Heart left ventricle (tissue), 16 donors: ENCODE measurements at regions not wholly inside any gene's neighbourhood (a gene's known extent, or its start where the extent isn't known, plus 50 kb on each side); places are given as distances from the start of the nearest gene placed in this dataset.

Source experiments
- ATAC-seq, 4 donors: fragments of 200-7000 bp; cut with Tn5 transposase; one replicate each; pipeline ENCODE4 v1.9.1; 2020 to 2022; ENCODE audit warnings: moderate library complexity in 4 of 4, mild to moderate bottlenecking in 3 of 4, moderate number of reproducible peaks in 1 of 4
- DNase-seq, 5 donors: peaks; one replicate each; pipeline ENCODE4 v3.0.0-alpha.2; 2020
- H3K27ac ChIP-seq, 12 donors: fragments of 200-600 bp; sonication (generic) in 4 of 12; one replicate each; pipeline versions ENCODE4 v1.5.0 to v1.8.0; 2016 to 2022; ENCODE audit warnings: mild to moderate bottlenecking in 2 of 12
- H3K27me3 ChIP-seq, 9 donors: fragments of 200-600 bp; sonication (generic) in 2 of 9; one replicate each; pipeline versions ENCODE4 v1.5.1 to v1.8.0; 2016 to 2022; ENCODE audit warnings: mild to moderate bottlenecking in 3 of 9
- H3K36me3 ChIP-seq, 9 donors: fragments of 200-600 bp; sonication (generic) in 2 of 9; one replicate each; pipeline versions ENCODE4 v1.5.0 to v1.8.0; 2018 to 2022; ENCODE audit warnings: mild to moderate bottlenecking in 2 of 9
- H3K4me1 ChIP-seq, 12 donors: fragments of 200-600 bp; sonication (generic) in 4 of 12; one replicate each; pipeline versions ENCODE4 v1.5.0 to v1.8.0; 2016 to 2022; ENCODE audit warnings: mild to moderate bottlenecking in 3 of 12
- H3K4me3 ChIP-seq, 12 donors: fragments of 200-600 bp; sonication (generic) in 4 of 12; one replicate each; pipeline versions ENCODE4 v1.5.0 to v1.8.0; 2017 to 2022; ENCODE audit warnings: mild to moderate bottlenecking in 9 of 12, moderate library complexity in 4 of 12
- H3K9me3 ChIP-seq, 12 donors: fragments of 200-600 bp; sonication (generic) in 4 of 12; one replicate each; pipeline versions ENCODE4 v1.5.0 to v1.8.0; 2016 to 2022; ENCODE audit warnings: mild to moderate bottlenecking in 1 of 12
- CTCF ChIP-seq, 12 donors: fragments of 200-600 bp; sonication (generic) in 4 of 12; IDR thresholded peaks; one replicate each; pipeline versions ENCODE4 v1.5.0 to v1.8.0; 2018 to 2022; ENCODE audit warnings: antibody characterized with exemption in 12 of 12, mild to moderate bottlenecking in 5 of 12
- POLR2A ChIP-seq, 2 donors: fragments of 450-650 bp; IDR thresholded peaks; one replicate each; pipeline ENCODE4 v1.6.1; 2017; ENCODE audit warnings: antibody characterized with exemption in 2 of 2, mild to moderate bottlenecking in 2 of 2, moderate library complexity in 2 of 2
- WGBS, 4 donors: extraction: QIAGEN DNeasy Blood & Tissue Kit in 2 of 4; methylation state at CpG; one replicate each; pipeline versions ENCODE4 v1.1.5 to v1.1.7; 2013 to 2018; 5-methylcytosine and 5-hydroxymethylcytosine counted together
- intact Hi-C, 10 donors: fragments of 100-400 bp; cut with DNase I; formaldehyde crosslinking; loops; one replicate each; pipeline versions ENCODE4 v1.11.1 to v1.14.2; 2022
- donor health status: ischemic (EF 13 %, LVEDD 7.1; RV severe dilation, severe dysfunction).
- donor health status: healthy with polysubstance abuse.
- donor health status: DM: no; HTN: yes; CAD: no.
- donor health status: DM: no; HTN: no; CAD: no.
- donor health status: ischemic (EF 25% LVEDD 6.9; RV normal size, moderate dysfunction).
- donor health status: ischemic (EF 25% LVEDD 5.7; RV mildly dilated, moderate dysfunction).
- donor health status: healthy.
- donor health status: DM: yes; HTN: yes; CAD: no.
- donor health status: ischemic (EF 35%, LVEDD 5.7; RV mildly dilated, moderate dysfunction).
- donor health status: nonischemic (EF 11% LVEDD 7.7; RV severe dilation, severe dysfunction).
- donor health status: DM: yes; HTN: yes; CAD: no.
- donor health status: PGD.
- donor health status: ischemic (EF 29% LVEDD 5.4; RV normal size, mild dysfunction).
- donor health status: nonischemic (EF 23%, LVEDD 6.1; RV moderate dilation, normal function).

- Histone ChIP-seq H3K27me3 (no peaks in the 10 kb centered on the region), H3K4me1 (no peaks in the 10 kb centered on the region), H3K36me3 (no peaks in the 10 kb centered on the region), H3K4me3 (no peak overlapping the region), H3K9me3 (no peaks in the 10 kb centered on the region), H3K27ac (no peak overlapping the region)
- ATAC-seq (no peak), DNase-seq (no peak)
- WGBS, 4 donors = 62 to 80% (median 70%) methylated on average over 4 of the region's 4 CpGs
- TF ChIP-seq CTCF (IDR thresholded peaks at IDR 0.05) (no peak), POLR2A (IDR thresholded peaks at IDR 0.05) (no peak)
- intact Hi-C loops = no loop called here
These were observed 1427.9 kb downstream of the FAM133A start for GRCh38 chrX:95101851-95102390.

- no peaks in the 10 kb centered on the region for H3K4me1 ChIP-seq
- no peaks in the 10 kb centered on the region for H3K36me3 ChIP-seq
- H3K4me3 ChIP-seq = no peak overlapping the region
- intact Hi-C loops = no loop called here
- H3K27ac ChIP-seq = no peak overlapping the region
- peaks cover 0 to 34% (median 0%) of the 10 kb centered on the region in 12 donors for H3K9me3 ChIP-seq
- no peak for TF ChIP-seq CTCF (IDR thresholded peaks at IDR 0.05)
- no peak for TF ChIP-seq POLR2A (IDR thresholded peaks at IDR 0.05)
- no peak for DNase-seq
- ATAC-seq = no peak
- no peaks in the 10 kb centered on the region for H3K27me3 ChIP-seq
These were observed 1443.5 kb downstream of the FAM133A start for GRCh38 chrX:95117556-95117955.

GRCh38 chrX:95145848-95146490 is 1472.0 kb downstream of the FAM133A start:
- intact Hi-C loops = no loop called here
- TF ChIP-seq POLR2A (IDR thresholded peaks at IDR 0.05) (no peak), CTCF (IDR thresholded peaks at IDR 0.05) (no peak)
- Histone ChIP-seq H3K27ac (no peak overlapping the region), H3K27me3 (no peaks in the 10 kb centered on the region), H3K4me3 (no peak overlapping the region), H3K36me3 (no peaks in the 10 kb centered on the region), H3K4me1 (no peaks in the 10 kb centered on the region), H3K9me3 (peaks cover 0 to 7% (median 0%) of the 10 kb centered on the region in 12 donors)
- no peak for DNase-seq
- WGBS, 4 donors = 63 to 76% (median 66%) methylated on average over 4 of the region's 4 CpGs
- ATAC-seq = no peak

GRCh38 chrX:95152810-95153209 is 1478.8 kb downstream of the FAM133A start:
- DNase-seq (no peak), ATAC-seq (no peak)
- no peak overlapping the region for H3K4me3 ChIP-seq
- H3K4me1 ChIP-seq = no peaks in the 10 kb centered on the region
- 85 to 93% (median 90%) methylated on average over 4 of the region's 4 CpGs for WGBS, 4 donors
- H3K27ac ChIP-seq = no peak overlapping the region
- intact Hi-C loops = no loop called here
- H3K36me3 ChIP-seq = no peaks in the 10 kb centered on the region
- no peaks in the 10 kb centered on the region for H3K9me3 ChIP-seq
- H3K27me3 ChIP-seq = peaks cover 0 to 8% (median 0%) of the 10 kb centered on the region in 9 donors
- TF ChIP-seq POLR2A (IDR thresholded peaks at IDR 0.05) = no peak
- TF ChIP-seq CTCF (IDR thresholded peaks at IDR 0.05) = no peak
